Ovary (tissue), 3 donors: ENCODE measurements at regions not wholly inside any gene's neighbourhood (a gene's known extent, or its start where the extent isn't known, plus 50 kb on each side); places are given as distances from the start of the nearest gene placed in this dataset.

Experiments used
- EP300 ChIP-seq: sonication (generic); formaldehyde crosslinking; IDR thresholded peaks from one replicate; pipeline ENCODE4 v1.6.1; 2017; ENCODE audit warnings: antibody characterized with exemption
- POLR2A ChIP-seq: fragments of 450-650 bp; IDR thresholded peaks from one replicate; pipeline ENCODE4 v1.6.1; 2017; ENCODE audit warnings: antibody characterized with exemption, mild to moderate bottlenecking, moderate library complexity
- TF ChIP-seq, protein P1 (sequence below), 3 donors: fragments of 450-650 bp in 2 of 3; fragments of 200-600 bp in 1 of 3; IDR thresholded peaks; one replicate each; pipeline versions ENCODE4 v1.5.1 to v1.8.0; 2016 to 2022; ENCODE audit warnings: antibody characterized with exemption in 3 of 3, mild to moderate bottlenecking in 1 of 3
- donor health status: DM: no; HTN: no; CAD: no.

DNA sequence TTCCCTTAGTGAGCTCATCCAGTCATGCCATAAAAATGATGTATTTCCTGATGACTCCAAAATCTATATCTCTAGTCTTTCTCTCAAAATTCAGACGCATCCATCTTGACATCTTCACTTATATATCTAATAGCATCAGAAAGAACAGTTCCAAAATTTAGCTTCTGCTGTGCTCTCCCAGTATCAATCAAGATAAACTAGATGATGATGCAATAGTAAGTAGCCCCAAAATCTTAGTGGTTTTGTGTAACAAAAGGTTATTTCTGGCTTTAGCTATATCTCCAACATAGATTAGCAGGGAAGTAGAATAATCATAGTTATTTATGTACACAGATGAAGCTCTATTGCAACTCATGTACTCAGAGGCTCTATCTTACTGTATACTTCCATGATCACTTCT, 382.5 kb upstream of the ADGRL3 start:
- TF ChIP-seq, protein P1, sequence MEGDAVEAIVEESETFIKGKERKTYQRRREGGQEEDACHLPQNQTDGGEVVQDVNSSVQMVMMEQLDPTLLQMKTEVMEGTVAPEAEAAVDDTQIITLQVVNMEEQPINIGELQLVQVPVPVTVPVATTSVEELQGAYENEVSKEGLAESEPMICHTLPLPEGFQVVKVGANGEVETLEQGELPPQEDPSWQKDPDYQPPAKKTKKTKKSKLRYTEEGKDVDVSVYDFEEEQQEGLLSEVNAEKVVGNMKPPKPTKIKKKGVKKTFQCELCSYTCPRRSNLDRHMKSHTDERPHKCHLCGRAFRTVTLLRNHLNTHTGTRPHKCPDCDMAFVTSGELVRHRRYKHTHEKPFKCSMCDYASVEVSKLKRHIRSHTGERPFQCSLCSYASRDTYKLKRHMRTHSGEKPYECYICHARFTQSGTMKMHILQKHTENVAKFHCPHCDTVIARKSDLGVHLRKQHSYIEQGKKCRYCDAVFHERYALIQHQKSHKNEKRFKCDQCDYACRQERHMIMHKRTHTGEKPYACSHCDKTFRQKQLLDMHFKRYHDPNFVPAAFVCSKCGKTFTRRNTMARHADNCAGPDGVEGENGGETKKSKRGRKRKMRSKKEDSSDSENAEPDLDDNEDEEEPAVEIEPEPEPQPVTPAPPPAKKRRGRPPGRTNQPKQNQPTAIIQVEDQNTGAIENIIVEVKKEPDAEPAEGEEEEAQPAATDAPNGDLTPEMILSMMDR (IDR thresholded peaks at IDR 0.05) = no peak
- TF ChIP-seq POLR2A = no peak
- no peak for TF ChIP-seq EP300
